HG02798 (cell line): ENCODE measurements at regions not wholly inside any gene's neighbourhood (a gene's known extent, or its start where the extent isn't known, plus 50 kb on each side); places are given as distances from the start of the nearest gene placed in this dataset.

Source experiments
- ATAC-seq: cut with Tn5 transposase; IDR thresholded peaks from one replicate; pipeline ENCODE4 v1.9.1; 2021; ENCODE audit warnings: mild to moderate bottlenecking; ENCODE audit not compliant: unreplicated experiment, poor library complexity

GRCh38 chr9:13726746-13727145, 447.3 kb upstream of the MPDZ start:
- no peak for ATAC-seq

GRCh38 chr9:13725516-13725915, 446.0 kb upstream of the MPDZ start:
- ATAC-seq, result no peak

GRCh38 chr9:13721481-13722235, 442.2 kb upstream of the MPDZ start:
- no peak for ATAC-seq

GRCh38 chr9:13719981-13720676, 440.6 kb upstream of the MPDZ start:
- no peak for ATAC-seq

GRCh38 chr9:13719446-13719845, 440.0 kb upstream of the MPDZ start:
- no peak for ATAC-seq

GRCh38 chr9:13718539-13718938, 439.0 kb upstream of the MPDZ start:
- no peak for ATAC-seq

GRCh38 chr9:13718086-13718485, 438.6 kb upstream of the MPDZ start:
- ATAC-seq, result no peak

GRCh38 chr9:13717322-13718054, 438.0 kb upstream of the MPDZ start:
- ATAC-seq, result no peak

GRCh38 chr9:13716601-13717321, 437.3 kb upstream of the MPDZ start:
- no peak for ATAC-seq

GRCh38 chr9:13716090-13716489, 436.6 kb upstream of the MPDZ start:
- no peak for ATAC-seq

GRCh38 chr9:13715430-13715829, 435.9 kb upstream of the MPDZ start:
- no peak for ATAC-seq

- no peak for ATAC-seq
Measured at GRCh38 chr9:13707612-13708576, 428.4 kb upstream of the MPDZ start.

- no peak for ATAC-seq
Measured at GRCh38 chr9:13705918-13706317, 426.4 kb upstream of the MPDZ start.

- ATAC-seq, result no peak
Measured at GRCh38 chr9:13705373-13705772, 425.9 kb upstream of the MPDZ start.

- ATAC-seq, result no peak
Measured at GRCh38 chr9:13690595-13690994, 411.1 kb upstream of the MPDZ start.

GRCh38 chr9:13689925-13690324, 410.4 kb upstream of the MPDZ start:
- no peak for ATAC-seq

GRCh38 chr9:13688990-13689600, 409.6 kb upstream of the MPDZ start:
- ATAC-seq, result no peak

GRCh38 chr9:13688223-13688989, 408.9 kb upstream of the MPDZ start:
- ATAC-seq, result no peak
